SU-DHL-6 (cell line): ENCODE measurements at regions not wholly inside any gene's neighbourhood (a gene's known extent, or its start where the extent isn't known, plus 50 kb on each side); places are given as distances from the start of the nearest gene placed in this dataset.

Experiments used
- CTCF ChIP-seq: fragments of 200-600 bp; sonication (generic); IDR thresholded peaks from one replicate; pipeline ENCODE4 v1.5.1; 2017; ENCODE audit warnings: antibody characterized with exemption, mild to moderate bottlenecking, low read length, moderate library complexity; ENCODE audit not compliant: insufficient read depth, poor library complexity, severe bottlenecking
- EZH2phosphoT487 ChIP-seq: fragments of 200-600 bp; sonication (generic), shearing (Covaris generic); conservative IDR thresholded peaks from 2 replicates; pipeline ENCODE4 v1.6.1; 2018; ENCODE audit warnings: mild to moderate bottlenecking, antibody characterized with exemption, low read length, moderate library complexity, mixed read lengths

- TF ChIP-seq CTCF (no peak), EZH2phosphoT487 (no peak)
Measured at GRCh38 chr4:62301500-62301899, 1101.4 kb downstream of the ADGRL3 start.
